GM12801 (cell line): ENCODE measurements at regions not wholly inside any gene's neighbourhood (a gene's known extent, or its start where the extent isn't known, plus 50 kb on each side); places are given as distances from the start of the nearest gene placed in this dataset.

ENCODE experiments used
- CTCF ChIP-seq: IDR thresholded peaks from one replicate; pipeline ENCODE4 v1.5.1; 2011; ENCODE audit warnings: control low read depth; ENCODE audit not compliant: insufficient read length; ENCODE audit errors: extremely low read depth

- TF ChIP-seq CTCF, result no peak
Measured at GRCh38 chr14:66434464-66434863, 51.7 kb upstream of the CCDC196 start.

GRCh38 chr14:66435683-66436082 lies 50.5 kb upstream of the CCDC196 start:
- TF ChIP-seq CTCF, result no peak
